Inferior parietal cortex (tissue), 1 donor: ENCODE measurements at regions not wholly inside any gene's neighbourhood (a gene's known extent, or its start where the extent isn't known, plus 50 kb on each side); places are given as distances from the start of the nearest gene placed in this dataset.
A peak's percentile ranks its signal among the peaks of the same experiment; 100 is the strongest.

Source experiments
- DNase-seq: peaks from one replicate; pipeline ENCODE4 v3.0.0-alpha.2; 2016; ENCODE audit errors: extremely low spot score

GRCh38 chr4:169811476-169811875 is 53.7 kb upstream of the HPF1 start:
- DNase-seq = no peak

DNA sequence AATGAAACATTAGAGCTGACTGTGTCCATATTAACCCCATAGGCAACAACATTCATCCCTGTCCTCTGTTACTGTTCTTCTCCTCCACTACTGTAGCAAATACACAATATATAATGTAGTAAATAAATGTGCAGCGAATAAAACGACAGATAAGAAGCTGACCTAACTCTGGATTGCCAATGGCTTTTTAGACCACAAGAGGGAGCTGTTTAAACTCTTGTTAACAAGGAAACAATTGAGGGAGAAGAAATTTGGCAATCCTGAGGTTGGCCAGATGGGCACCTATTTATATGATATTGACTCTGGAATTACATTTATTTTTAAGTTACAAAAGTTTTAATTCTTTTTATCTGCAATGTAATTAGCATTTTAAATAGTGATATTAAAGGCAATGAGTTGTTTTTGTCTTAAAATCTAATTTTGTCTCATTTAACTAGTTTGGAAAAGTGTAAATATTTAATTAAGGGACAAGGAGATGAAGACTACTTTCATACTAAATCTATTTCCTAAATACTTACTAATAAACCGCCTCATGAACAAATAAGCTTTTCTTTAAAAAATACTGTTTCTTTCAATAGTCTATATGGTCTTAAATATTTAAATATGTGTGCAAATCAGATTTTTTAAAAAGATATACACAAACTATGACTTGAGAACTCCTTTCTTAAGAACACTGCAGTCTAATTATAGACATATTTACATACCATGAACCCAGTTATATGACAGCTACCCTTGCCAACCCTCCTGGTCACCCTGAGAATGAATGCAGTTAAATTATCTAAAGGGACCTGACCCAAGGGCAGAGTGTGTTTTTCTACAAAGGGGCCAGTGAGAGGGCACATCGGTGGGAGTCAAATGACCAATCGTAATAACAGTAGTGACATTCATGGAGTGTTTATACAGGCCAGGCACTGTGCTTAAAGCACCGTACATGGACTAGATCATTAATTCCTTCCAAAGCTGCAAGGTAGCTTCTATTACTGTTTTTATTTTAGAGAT is 52.9 kb upstream of the HPF1 start:
- peak; percentile 96 for DNase-seq

GRCh38 chr4:169807934-169808509 is 50.3 kb upstream of the HPF1 start:
- DNase-seq = no peak
